HG03342 (cell line): ENCODE measurements at regions not wholly inside any gene's neighbourhood (a gene's known extent, or its start where the extent isn't known, plus 50 kb on each side); places are given as distances from the start of the nearest gene placed in this dataset.
"Not testable (repeated sequence)": the region's sequence is repeated elsewhere in the genome, so short reads cannot be mapped to it uniquely, and the experiment has no call there.

Experiments
- ATAC-seq: cut with Tn5 transposase; IDR thresholded peaks from one replicate; pipeline ENCODE4 v1.9.1; 2021; ENCODE audit warnings: mild to moderate bottlenecking, moderate library complexity; ENCODE audit not compliant: unreplicated experiment

DNA sequence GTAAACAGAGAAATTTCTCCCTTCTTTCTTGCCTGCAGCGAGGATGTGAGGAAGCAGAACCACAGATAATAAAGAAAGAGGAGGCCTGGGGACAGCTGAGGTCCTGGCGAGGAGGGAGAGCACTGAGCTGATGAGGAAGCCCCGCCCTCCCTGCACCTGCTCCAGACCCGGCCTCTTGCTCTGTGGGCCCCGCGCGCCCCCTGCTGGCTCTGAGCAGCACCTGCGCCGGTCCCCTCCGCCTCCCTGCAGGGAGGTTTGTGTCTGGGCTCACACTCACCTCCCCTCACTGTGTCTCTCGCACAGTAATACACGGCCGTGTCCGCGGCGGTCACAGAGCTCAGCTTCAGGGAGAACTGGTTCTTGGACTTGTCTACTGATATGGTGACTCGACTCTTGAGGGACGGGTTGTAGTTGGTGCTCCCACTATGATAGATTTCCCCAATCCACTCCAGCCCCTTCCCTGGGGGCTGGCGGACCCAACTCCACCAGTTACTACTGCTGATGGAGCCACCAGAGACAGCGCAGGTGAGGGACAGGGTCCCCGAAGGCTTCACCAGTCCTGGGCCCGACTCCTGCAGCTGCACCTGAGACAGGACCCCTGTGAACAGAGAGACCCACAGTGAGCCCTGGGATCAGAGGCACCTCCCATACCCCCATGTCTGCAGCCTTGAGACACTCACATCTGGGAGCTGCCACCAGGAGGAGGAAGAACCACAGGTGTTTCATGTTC is 485.4 kb downstream of the TMEM121 start:
- ATAC-seq = not testable (repeated sequence)

DNA sequence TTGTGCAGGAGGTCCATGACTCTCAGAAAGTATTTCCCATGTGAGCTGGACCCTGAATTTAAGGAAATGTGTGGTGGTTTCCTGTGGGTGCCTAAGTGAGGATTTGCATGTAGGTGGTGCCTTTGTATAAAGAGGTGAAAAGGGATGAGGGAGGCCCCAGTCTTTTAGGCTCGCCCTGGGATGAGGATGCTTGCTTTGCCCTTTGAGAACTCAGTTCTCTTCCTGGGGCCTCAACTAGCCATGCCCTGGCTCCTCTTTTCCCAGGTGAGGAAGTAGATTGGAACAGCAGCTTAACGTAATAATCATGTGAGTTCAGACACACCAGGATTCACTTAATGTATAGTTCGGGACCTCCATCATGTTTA is 486.0 kb downstream of the TMEM121 start:
- not testable (repeated sequence) for ATAC-seq

- ATAC-seq = no peak
These were observed 487.5 kb downstream of the TMEM121 start for GRCh38 chr14:106013879-106014376.

DNA sequence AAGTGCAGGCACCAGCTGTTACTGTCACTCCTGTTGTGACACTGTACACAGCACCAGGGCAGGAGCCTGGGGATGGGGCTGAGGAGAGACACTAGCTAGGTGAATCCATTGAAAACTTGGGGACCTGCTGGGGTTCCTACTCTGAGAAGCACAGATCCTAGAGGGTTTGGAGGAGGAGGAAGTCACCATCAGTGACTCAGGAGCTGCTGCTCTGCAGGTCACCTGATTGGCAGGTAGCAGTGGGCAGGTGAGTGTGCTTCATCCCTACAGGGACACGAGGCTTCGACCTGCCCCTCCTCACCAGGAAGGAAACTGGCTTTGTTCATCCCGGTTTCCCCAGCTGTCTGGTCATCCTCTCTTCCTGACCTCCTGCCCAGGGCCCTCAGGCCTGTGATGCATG is 491.6 kb downstream of the TMEM121 start:
- not testable (repeated sequence) for ATAC-seq

DNA sequence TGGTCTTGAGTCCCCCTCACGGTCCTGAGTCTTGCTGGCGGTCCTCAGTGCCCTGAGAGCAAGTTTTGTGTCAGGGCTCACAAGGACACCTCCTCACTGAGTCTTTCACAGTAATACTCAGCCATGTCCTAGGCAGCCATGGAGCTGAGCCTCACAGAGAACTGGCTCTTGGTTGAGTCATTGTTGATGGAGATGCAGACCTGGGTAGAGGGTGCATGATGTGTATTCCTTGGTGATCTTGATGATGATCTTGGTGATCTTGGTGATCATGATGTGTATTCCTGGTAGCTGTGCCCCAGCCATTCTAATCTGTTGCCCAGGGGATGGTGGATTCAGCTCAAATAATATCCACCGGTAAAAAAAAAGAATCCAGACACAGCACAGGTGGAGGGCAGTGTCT is 495.4 kb downstream of the TMEM121 start:
- no peak for ATAC-seq

DNA sequence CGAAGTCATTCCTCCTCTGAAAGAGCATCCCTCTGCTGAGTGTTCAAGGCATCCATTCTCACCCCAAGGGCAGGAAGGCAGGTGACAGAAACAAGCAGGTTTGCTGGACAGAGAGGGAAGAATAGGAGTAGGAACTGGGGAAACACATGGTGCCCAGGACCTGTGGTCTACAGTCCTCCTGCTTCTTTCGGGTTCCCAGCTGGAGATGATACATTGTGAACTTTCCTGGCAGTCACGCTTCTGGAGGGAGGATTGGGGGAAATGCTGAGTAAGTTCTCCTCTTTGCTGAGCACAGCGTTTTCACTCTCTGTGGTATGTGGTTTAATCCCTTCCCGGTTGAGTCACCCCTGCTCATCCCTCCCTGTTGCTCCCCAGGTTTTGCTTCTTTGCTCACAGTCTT is 496.3 kb downstream of the TMEM121 start:
- not testable (repeated sequence) for ATAC-seq

DNA sequence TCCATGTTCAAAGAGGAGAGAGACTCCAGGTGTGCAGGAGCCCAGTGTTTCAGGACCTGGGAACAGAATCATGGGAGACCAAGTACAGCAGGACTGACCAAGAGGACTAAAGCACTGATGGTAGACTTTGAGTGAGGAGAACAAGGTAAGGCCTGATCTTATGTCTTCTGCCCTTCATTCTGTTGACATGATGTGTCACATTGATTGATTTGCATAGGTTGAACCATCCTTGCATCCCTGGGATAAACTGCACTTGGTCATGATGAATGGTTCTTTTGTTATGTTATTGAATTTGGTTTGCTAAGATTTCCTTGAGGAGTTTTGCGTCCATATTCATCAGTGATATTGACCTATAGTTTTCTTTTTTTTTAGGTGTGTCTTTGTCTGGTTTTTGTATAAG is 497.0 kb downstream of the TMEM121 start:
- ATAC-seq = no peak

GRCh38 chr14:106024983-106025604 is 498.7 kb downstream of the TMEM121 start:
- no peak for ATAC-seq

GRCh38 chr14:106026026-106026425 is 499.6 kb downstream of the TMEM121 start:
- ATAC-seq = no peak

DNA sequence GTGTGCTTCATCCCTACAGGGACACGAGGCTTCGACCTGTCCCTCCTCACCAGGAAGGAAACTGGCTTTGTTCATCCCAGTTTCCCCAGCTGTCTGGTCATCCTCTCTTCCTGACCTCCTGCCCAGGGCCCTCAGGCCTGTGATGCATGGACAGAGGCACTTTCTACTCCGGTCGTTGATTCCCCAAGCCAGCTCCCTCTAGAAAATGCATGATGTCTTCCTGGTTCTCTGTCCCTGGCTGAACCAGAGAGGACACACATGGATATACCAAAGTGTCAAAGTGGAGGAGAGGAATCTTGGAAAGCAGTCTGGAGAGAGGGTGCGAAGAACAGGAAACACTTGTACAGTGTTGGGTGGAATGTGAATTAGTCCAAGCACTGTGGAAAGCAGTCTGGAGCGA is 501.4 kb downstream of the TMEM121 start:
- ATAC-seq = not testable (repeated sequence)

- ATAC-seq = no peak
These were observed 503.6 kb downstream of the TMEM121 start for GRCh38 chr14:106029959-106030358.

- ATAC-seq = no peak
These were observed 511.0 kb downstream of the TMEM121 start for GRCh38 chr14:106037380-106037779.

GRCh38 chr14:106038263-106038662 is 511.9 kb downstream of the TMEM121 start:
- ATAC-seq = no peak

GRCh38 chr14:106039400-106039799 is 513.0 kb downstream of the TMEM121 start:
- no peak for ATAC-seq

DNA sequence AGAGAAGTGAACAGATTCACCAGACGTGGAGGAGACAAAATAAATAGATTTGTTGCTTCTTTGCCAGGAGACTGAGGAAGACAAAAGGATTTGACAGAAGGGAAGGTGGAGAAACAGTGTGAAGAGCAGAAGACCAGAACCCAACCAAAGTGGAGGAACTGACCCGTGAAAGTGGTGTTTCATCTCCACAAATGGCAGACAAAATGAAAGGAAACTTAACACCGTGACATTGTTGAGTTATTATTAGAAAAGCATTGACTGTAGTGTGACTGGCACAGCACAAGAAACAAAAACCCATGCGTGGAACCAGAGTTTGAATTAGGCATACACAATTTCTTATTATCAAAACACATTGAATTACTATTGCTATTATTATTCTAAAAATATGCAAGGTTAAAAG is 518.1 kb downstream of the TMEM121 start:
- no peak for ATAC-seq

GRCh38 chr14:106044949-106045596 is 518.7 kb downstream of the TMEM121 start:
- no peak for ATAC-seq

- no peak for ATAC-seq
These were observed 525.4 kb downstream of the TMEM121 start for GRCh38 chr14:106051796-106052195.

- no peak for ATAC-seq
These were observed 528.9 kb downstream of the TMEM121 start for GRCh38 chr14:106055289-106055688.

- no peak for ATAC-seq
These were observed 532.0 kb downstream of the TMEM121 start for GRCh38 chr14:106058342-106058741.

DNA sequence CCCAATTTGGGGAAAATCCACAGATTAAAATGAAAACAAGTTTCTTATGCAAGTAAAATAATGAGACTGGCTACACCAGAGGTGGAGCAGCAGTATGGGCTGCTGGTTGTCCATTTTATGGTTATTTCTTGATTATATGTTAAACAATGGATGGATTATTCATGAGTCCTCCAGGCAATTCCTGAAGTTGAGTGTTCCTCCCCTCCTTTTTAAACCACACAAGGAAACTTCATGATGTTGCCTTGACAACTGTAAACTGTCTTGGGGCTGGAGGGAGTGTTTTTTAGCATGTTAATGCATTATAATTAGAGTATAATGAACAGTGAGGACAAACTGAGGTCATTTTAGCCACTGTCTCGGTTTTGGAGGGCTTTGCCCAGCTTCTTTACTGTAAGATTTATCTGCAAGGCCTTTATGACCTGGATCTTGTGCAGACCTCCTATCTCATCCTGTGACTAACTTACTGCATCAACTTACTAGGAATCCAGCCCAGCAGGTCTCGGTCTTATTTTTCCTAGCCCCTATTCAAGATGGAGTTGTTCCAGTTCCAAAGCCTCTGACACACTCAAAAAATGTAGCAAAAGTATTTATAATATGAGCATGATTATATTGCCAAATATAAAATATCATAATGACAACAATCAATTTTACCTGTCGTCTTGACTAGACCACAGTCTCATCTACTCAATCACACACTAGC is 534.0 kb downstream of the TMEM121 start:
- no peak for ATAC-seq

- ATAC-seq = not testable (repeated sequence)
These were observed 535.6 kb downstream of the TMEM121 start for GRCh38 chr14:106061877-106062500.
